NOMO-1 (cell line): ENCODE measurements at regions not wholly inside any gene's neighbourhood (a gene's known extent, or its start where the extent isn't known, plus 50 kb on each side); places are given as distances from the start of the nearest gene placed in this dataset.
"Not testable (repeated sequence)": the region's sequence is repeated elsewhere in the genome, so short reads cannot be mapped to it uniquely, and the experiment has no call there.

Source experiments
- DNase-seq, 2 experiments: peaks; one replicate each; lab custom pipeline; 2025; ENCODE audit not compliant: unreplicated experiment in 2 of 2; lab: John Stamatoyannopoulos, UW

DNA sequence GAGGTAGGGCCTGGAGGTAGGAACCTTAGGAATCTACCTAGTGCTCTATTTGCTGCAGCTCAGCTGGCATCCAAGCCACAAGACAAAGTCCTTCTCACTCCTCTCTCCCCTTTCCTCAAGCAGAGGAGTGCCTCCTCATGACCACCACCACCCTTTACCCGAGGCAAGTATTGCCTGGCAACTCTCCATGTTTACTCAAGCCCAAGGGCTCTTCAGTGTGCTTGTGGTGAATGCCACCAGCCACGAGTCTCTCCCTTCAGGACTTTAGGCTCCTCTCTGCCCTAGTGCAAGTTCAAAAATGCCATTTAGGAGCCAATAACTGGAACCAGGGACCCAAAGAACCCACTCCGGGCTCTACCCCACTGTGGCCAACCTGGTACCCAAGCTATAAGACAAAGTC lies 514.5 kb upstream of the RGMB start:
- DNase-seq, result no peak

DNA sequence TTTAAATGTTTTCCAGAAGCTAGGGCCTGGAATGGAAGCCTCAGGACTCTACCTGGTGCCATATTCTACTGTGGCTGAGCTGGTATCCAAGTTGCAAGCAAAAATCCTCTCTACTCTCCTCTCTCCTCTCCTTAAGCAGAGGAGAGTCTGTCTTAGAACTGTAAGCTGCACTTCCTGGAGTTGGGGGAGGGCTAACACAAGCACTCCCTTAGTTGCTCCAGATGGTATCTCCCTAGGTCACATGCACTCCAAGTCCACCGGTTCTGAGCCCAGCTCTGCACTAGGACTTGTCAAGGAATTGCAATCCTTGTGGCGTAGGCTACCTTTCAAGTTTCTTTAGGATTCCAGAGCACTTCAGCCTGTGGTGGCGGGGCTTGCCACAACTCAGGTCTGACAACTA lies 513.9 kb upstream of the RGMB start:
- no peak for DNase-seq

DNA sequence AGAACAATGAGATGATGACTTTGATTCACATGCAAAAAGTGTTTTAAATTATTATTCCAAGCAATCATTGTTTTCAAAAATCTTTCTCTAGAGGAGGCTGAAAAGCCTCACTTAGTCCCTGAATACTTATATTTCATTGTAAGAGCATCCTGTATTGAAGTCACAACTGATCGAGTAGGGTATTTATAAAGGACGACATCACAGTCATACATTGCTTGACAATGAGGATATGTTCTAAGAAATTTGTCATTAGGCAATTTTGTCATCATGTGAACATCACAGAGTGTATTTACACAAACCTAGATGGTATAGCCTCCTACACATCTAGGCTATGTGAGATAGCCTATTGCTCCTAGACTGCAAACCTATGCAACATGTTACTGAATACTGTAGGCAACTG lies 510.4 kb upstream of the RGMB start:
- no peak for DNase-seq

GRCh38 chr5:98268162-98268860 lies 505.2 kb upstream of the RGMB start:
- no peak for DNase-seq

GRCh38 chr5:98275980-98276379 lies 497.5 kb upstream of the RGMB start:
- no peak for DNase-seq

DNA sequence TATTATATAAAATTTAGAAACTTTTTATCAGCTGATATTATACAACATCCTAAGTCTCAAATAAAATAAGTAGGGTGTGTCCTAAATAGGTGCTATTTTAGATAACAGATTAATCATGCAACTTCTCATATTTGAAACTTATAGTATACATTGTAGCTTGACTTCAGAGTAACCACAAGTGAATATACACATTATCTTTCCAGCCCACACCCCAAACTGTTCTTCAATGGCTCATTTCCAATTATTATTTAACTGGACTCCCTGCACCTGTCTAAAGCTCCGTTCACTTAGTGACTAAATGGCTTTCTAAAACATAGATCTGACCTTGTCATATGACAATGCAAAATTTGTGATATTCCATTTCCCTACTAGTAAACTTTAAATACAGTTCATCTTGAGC lies 490.9 kb upstream of the RGMB start:
- no peak for DNase-seq

GRCh38 chr5:98292496-98292895 lies 481.0 kb upstream of the RGMB start:
- no peak for DNase-seq

DNA sequence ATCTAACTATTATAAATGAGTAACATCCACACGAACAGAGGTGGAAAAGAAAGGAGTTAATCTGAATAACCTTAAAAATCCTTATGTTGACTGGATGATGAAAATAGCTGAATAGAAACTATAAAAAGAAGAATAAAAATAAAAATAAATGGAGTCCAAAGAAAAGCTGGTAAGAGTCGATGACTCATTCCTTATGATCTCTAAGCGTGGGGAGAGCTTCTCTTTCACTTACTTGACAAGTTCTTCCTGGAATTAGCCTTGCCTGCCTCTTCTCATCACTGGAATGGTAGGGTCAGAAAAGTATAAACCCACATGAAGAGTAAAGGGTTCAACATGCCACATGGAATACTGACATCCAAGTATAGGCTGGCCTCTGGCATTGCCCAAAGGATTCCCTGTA lies 477.0 kb upstream of the RGMB start:
- DNase-seq, result no peak

- no peak for DNase-seq
Observed at GRCh38 chr5:98299435-98299834, 474.0 kb upstream of the RGMB start.

DNA sequence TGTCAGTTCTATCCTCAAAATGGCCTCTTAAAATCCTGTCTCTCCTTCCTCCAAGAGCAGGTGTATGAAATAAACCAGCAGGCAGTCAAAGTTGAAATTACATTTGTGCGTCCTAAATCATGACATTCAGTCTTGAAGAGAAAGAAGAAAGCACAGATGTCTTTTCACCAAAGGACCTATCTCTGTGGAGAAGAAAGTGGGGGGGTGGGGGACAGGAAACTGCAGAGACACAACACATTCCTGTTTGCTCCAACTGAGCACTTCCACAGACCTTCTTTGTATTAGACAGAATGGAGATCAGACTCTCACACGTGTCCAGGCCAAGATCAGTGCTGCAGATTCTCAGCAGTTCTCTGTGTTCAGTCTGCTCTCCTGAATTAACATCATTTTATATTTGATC lies 471.9 kb upstream of the RGMB start:
- DNase-seq, result no peak

- no peak for DNase-seq
Observed at GRCh38 chr5:98307811-98308210, 465.7 kb upstream of the RGMB start.

GRCh38 chr5:98308231-98308630 lies 465.2 kb upstream of the RGMB start:
- DNase-seq, result no peak

DNA sequence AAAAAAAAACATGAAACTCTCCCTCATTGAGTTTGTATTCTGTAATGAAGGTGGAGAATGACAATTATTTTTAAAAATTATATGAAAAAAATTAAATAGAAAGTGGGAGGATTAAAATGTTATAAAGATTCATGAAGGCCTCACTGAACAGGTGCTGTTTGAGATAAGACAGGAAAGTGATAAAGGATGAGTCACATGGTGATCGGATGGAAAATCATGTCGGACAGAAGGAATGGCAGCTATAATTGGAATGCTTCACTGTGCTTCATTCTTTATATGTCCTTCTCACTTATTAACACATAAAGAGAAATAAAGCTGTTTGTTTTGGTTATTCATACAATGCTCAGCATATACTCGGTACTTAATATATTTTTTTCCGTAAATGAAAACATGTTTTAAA lies 464.5 kb upstream of the RGMB start:
- no peak for DNase-seq

GRCh38 chr5:98309785-98310598 lies 463.5 kb upstream of the RGMB start:
- DNase-seq, result peak; percentile 25 to 78

GRCh38 chr5:98314292-98314691 lies 459.2 kb upstream of the RGMB start:
- no peak for DNase-seq

GRCh38 chr5:98318386-98318785 lies 455.1 kb upstream of the RGMB start:
- DNase-seq, result no peak

GRCh38 chr5:98319299-98320011 lies 454.0 kb upstream of the RGMB start:
- DNase-seq, result no peak

GRCh38 chr5:98320343-98320742 lies 453.1 kb upstream of the RGMB start:
- DNase-seq, result no peak

GRCh38 chr5:98321361-98321760 lies 452.1 kb upstream of the RGMB start:
- no peak for DNase-seq

DNA sequence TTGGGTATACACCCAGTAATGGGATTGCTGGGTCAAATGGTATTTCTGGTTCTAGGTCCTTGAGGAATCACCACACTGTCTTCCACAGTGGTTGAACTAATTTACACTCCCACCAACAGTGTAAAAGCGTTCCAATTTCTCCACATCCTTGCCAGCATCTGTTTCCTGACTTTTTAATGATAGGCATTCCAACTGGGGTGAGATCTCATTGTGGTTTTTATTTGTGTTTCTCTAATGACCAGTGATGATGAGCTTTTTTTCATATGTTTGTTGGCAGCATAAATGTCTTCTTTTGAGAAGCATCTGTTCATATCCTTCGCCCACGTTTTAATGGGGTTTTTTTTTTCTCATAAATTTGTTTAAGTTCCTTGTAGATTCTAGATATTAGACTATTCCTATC lies 448.3 kb upstream of the RGMB start:
- not testable (repeated sequence) for DNase-seq

- no peak for DNase-seq
Observed at GRCh38 chr5:98328015-98328414, 445.4 kb upstream of the RGMB start.

GRCh38 chr5:98330871-98331270 lies 442.6 kb upstream of the RGMB start:
- DNase-seq, result no peak
